Skin of body (tissue), 1 donor: ENCODE measurements at regions not wholly inside any gene's neighbourhood (a gene's known extent, or its start where the extent isn't known, plus 50 kb on each side); places are given as distances from the start of the nearest gene placed in this dataset.

Experiments
- DNase-seq: peaks from one replicate; lab custom pipeline; 2025; lab: John Stamatoyannopoulos, UW

- DNase-seq = no peak
Observed at GRCh38 chr5:173796721-173797495, 91.2 kb upstream of the CPEB4 start.

DNA sequence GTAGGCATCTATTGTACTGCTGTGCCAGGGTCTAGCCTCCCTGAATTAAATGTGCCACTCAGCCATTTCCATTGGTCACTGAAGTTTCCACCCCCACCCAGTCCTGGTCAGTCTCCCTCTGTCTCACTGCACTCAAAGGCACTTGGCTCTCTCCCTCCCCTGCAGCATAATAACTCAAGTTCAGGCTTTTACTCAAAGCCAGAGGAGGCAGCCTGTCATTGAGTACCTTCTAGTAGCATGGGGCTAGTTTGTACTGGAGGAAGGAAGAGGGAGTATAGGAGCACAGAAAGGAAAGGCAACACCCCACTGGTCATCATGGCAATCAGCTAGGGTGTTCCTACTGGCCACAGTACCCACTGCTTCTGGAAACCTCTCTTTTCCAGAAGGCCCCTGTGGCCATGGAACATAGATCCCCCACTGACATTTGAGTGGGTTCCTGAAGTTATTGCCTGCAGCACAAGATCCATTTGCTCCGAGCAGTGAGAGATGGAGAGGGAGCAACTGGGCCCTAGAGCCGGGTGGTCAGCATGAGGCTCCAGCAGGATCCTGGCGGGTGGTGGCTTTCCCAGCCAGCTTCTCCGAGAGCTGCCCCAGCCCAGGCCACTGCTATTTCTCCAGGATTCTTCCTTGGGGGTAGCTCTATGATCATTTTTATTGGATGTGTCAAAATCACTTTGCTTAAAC is 89.9 kb upstream of the CPEB4 start:
- no peak for DNase-seq

DNA sequence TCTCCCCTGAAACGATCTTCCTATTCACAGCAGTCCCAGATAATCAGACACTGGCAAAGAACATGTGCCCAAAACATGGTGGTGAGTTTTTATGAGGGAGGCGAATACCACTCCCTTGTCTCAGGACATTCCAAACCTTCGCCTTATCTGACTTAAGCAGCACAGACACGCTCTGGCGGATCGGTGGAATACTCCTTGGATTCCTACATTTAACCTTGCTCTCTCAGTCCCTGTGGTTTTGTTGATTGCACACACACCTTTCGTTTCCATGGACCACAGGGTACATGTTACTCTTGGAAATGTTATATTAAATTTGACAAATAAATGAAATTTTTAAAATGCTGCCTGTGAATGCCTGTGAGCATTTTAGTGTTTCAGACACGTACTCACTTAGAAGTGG is 87.8 kb upstream of the CPEB4 start:
- no peak for DNase-seq

DNA sequence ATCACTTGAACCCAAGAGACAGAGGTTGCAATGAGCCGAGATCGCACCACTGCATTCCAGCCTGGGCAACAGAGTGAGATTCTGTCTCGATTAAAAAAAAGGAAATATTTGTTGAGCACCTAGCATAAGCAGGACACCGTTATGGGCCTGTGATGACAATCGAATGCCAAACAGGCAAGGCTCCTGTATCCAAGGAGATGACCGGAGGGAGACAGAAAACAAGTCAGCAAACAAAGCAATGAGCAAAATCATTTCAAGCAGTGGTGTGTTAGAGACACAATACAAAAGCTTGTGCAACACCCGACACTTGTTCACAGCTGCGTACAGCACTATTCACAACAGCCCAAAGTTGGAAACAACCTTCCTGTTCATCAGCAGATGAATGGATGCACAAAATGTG is 87.1 kb upstream of the CPEB4 start:
- no peak for DNase-seq

DNA sequence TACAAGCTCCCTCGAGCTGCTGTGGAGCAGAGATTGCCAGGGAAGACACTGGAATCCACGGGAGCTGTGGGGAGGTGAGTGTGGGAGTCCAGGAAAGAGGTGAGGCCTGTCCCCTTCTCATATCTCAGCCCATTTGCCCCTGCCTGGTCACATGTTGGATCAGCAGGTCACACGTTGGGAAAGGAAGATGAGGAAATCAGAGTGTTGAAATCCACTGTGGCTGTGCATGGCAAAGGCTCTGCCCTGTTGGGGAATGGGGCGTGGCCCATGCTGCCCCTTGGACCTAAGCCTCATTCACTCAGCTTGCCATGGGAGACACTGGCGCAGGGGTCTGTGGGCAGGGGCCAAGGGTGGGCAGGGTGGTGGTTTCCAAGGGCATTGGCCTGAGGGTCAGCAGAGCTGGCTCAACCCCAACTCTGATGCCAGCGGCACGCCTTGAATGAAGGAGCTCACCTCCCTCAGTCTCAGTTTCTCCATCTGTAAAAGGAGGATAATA is 85.4 kb upstream of the CPEB4 start:
- no peak for DNase-seq

DNA sequence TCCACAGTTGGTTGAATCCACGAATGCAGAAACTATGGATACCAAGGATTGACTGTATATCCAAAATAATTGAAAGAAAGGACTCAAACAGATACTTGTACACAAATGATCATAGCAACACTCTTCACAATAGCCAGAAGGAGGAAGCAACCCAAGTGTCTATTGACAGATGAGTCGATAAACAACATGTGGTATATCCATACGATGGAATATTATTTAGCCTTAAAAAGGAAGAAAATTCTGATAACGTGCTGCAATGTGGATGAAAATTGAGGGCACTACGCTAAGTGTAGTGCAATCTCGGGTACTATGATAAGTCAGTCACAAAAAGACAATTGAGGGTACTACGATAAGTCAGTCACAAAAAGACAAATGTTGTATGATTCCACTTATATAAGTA is 83.6 kb upstream of the CPEB4 start:
- no peak for DNase-seq

DNA sequence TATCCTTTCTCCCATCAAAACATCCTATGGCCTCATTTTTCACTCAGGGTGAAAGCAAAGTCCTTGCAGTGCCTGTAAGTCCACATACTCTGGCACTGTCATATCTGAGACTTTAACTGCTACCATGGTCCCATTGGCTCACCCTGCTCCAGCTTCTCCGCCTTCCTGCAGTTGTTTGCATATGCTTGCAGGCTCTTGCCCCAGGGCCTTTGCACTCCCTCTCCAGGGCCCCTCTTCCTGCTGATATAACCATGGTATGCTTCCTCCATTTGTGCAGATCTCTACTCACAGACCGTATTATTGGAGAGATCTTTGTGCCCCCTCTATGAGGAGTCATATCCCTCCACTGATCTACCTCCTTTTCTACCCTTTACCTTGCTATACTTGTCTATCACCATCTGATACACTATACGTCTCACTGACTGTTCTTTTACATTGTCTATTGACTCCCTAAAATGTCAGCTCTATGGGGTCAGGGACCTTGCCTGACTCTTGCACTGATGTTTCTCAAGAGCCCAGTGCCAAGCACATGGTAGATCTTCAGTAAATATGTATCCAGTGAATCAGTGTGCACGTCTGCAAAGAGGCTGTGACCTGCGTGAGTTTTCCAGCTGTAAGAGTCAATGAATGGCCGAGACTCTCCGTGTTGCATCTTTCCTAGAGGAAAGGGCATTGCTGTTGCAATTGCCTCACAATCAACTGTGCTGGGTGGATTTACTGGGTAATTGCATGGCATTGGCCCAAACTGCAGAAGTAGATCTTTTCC is 81.7 kb upstream of the CPEB4 start:
- no peak for DNase-seq

GRCh38 chr5:173807181-173807655 is 80.9 kb upstream of the CPEB4 start:
- DNase-seq = no peak

GRCh38 chr5:173808079-173808808 is 79.9 kb upstream of the CPEB4 start:
- no peak for DNase-seq

GRCh38 chr5:173809014-173809413 is 79.1 kb upstream of the CPEB4 start:
- DNase-seq = no peak

GRCh38 chr5:173812811-173813550 is 75.2 kb upstream of the CPEB4 start:
- DNase-seq = no peak

- DNase-seq = no peak
Observed at GRCh38 chr5:173814053-173814452, 74.1 kb upstream of the CPEB4 start.

DNA sequence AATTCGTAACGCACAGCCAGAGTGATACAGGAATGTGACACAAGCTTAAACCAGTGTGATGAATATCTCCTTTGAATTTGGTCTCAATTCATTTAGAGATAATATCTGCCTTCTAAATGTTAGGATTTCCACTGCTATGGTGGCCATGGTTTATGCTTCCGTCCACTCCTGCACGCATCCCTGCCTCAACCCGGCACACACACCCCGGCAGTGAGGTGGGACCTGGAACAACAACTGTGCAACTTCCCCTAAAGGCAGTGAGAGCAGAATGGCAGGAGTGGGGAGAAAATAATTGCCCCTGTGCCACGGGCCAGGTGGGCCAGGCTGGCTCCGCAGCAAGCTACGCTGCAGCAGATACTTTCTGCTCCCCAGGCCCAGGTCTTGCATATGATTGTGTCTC is 72.6 kb upstream of the CPEB4 start:
- DNase-seq = no peak

GRCh38 chr5:173816728-173817127 is 71.4 kb upstream of the CPEB4 start:
- no peak for DNase-seq

GRCh38 chr5:173817561-173817960 is 70.6 kb upstream of the CPEB4 start:
- DNase-seq = no peak

DNA sequence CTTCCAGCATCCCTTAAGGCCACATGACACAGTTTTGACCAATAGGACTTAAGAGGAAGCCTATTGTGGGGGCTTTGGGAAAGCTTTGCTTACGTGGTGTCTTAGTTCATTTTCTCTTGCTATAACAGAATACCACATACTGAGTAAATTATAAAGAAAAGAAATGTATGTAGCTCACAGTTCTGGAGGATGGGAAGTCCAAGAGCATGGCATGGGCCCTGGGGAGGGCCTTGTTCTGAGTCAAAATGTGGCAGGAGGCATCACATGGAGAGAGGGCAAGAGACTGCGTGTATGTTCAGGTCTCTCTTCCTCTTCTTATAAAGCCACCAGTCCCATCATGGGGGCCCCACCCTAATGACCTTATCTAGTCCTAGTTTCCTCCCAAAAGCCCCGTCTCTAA is 68.6 kb upstream of the CPEB4 start:
- no peak for DNase-seq

- DNase-seq = no peak
Observed at GRCh38 chr5:173823274-173823644, 64.9 kb upstream of the CPEB4 start.

GRCh38 chr5:173823721-173824567 is 64.2 kb upstream of the CPEB4 start:
- DNase-seq = no peak

DNA sequence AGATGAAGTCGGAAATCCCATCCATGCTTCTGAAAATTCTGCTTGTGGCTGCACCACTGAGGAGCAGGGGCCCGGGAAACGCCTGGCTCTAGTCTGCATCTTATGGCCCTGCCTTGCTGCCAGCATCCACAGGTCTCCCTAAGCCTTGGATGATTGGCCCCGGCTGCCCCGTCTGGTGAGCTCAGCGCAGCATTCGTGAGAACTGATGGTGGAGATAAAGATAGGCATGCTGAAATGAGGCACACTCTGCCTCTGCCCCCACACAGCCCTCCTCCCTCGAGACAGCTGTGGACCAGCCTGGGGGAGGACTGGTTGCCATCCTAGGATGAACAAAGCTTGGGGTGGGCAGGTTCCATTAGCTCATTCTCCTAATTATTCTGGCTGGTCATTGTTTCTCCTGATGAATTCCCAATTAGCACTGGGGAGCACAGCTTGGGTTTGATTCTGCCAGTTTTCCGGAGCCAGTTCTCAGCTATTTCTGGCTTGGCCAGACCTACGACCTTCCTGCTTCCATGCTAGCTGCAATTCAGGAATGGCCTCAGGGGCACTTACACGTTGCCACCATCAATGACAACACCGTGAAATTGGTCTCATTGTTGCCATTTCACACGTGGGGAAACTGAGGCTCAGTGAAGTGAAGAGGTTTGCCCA is 62.8 kb upstream of the CPEB4 start:
- DNase-seq = no peak
